H1 (cell line): ENCODE measurements at regions not wholly inside any gene's neighbourhood (a gene's known extent, or its start where the extent isn't known, plus 50 kb on each side); places are given as distances from the start of the nearest gene placed in this dataset.

Source experiments
- ASH2L ChIP-seq: fragments of 200-600, 300-600 bp; sonication (generic); IDR thresholded peaks from one replicate; pipeline ENCODE4 v1.7.1; 2017; ENCODE audit warnings: low read length
- CEBPB ChIP-seq: IDR thresholded peaks from 2 replicates; pipeline ENCODE4 v1.6.1; 2012; ENCODE audit warnings: low read depth, low read length
- FOSL1 ChIP-seq: IDR thresholded peaks from 2 replicates; pipeline ENCODE4 v1.6.1; 2011; ENCODE audit warnings: mild to moderate bottlenecking, low read depth, low read length, moderate library complexity; ENCODE audit not compliant: insufficient read depth
- TCF12 ChIP-seq: IDR thresholded peaks from 2 replicates; pipeline ENCODE4 v1.6.1; 2011; ENCODE audit warnings: low read depth, mild to moderate bottlenecking, low read length
- TF ChIP-seq, protein P1 (sequence below): IDR thresholded peaks from 2 replicates; pipeline ENCODE4 v1.6.1; 2012; ENCODE audit warnings: inconsistent platforms
- TF ChIP-seq, protein P2 (sequence below): IDR thresholded peaks from 2 replicates; pipeline ENCODE4 v1.6.1; 2011; ENCODE audit warnings: low read depth, mild to moderate bottlenecking, low read length; ENCODE audit not compliant: insufficient read depth
- TF ChIP-seq, protein P3 (sequence below): fragments of 300-600 bp; sonication (generic); IDR thresholded peaks from 2 replicates; pipeline ENCODE4 v1.7.1; 2012; ENCODE audit warnings: low read length, moderate library complexity, mild to moderate bottlenecking, inconsistent platforms; ENCODE audit not compliant: insufficient replicate concordance

DNA sequence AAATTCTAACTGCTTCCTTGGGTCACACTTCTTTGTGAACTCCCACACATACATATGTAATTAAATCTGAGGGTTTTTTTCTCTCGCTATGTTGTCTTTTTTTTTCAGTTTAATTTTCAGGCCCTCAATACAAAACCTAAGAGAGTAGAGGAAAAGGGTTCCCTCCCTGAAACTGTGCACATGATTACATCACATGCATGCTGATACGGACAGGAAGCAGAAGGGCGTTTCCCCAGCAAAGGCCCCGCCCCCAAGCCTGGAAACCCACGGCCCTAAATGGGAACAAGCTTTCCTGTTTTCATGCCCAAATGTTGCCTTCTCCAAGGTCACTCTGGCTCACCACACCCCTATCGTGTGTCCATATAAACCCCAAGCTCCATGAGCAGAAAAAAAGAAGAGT is 115.4 kb downstream of the TEX36 start (continued):
- TF ChIP-seq, protein P1, sequence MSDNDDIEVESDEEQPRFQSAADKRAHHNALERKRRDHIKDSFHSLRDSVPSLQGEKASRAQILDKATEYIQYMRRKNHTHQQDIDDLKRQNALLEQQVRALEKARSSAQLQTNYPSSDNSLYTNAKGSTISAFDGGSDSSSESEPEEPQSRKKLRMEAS, result no peak
- TF ChIP-seq FOSL1 (no peak), ASH2L (no peak), TCF12 (no peak), CEBPB (no peak)
- TF ChIP-seq, protein P2, sequence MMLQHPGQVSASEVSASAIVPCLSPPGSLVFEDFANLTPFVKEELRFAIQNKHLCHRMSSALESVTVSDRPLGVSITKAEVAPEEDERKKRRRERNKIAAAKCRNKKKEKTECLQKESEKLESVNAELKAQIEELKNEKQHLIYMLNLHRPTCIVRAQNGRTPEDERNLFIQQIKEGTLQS, result no peak
- TF ChIP-seq, protein P3, sequence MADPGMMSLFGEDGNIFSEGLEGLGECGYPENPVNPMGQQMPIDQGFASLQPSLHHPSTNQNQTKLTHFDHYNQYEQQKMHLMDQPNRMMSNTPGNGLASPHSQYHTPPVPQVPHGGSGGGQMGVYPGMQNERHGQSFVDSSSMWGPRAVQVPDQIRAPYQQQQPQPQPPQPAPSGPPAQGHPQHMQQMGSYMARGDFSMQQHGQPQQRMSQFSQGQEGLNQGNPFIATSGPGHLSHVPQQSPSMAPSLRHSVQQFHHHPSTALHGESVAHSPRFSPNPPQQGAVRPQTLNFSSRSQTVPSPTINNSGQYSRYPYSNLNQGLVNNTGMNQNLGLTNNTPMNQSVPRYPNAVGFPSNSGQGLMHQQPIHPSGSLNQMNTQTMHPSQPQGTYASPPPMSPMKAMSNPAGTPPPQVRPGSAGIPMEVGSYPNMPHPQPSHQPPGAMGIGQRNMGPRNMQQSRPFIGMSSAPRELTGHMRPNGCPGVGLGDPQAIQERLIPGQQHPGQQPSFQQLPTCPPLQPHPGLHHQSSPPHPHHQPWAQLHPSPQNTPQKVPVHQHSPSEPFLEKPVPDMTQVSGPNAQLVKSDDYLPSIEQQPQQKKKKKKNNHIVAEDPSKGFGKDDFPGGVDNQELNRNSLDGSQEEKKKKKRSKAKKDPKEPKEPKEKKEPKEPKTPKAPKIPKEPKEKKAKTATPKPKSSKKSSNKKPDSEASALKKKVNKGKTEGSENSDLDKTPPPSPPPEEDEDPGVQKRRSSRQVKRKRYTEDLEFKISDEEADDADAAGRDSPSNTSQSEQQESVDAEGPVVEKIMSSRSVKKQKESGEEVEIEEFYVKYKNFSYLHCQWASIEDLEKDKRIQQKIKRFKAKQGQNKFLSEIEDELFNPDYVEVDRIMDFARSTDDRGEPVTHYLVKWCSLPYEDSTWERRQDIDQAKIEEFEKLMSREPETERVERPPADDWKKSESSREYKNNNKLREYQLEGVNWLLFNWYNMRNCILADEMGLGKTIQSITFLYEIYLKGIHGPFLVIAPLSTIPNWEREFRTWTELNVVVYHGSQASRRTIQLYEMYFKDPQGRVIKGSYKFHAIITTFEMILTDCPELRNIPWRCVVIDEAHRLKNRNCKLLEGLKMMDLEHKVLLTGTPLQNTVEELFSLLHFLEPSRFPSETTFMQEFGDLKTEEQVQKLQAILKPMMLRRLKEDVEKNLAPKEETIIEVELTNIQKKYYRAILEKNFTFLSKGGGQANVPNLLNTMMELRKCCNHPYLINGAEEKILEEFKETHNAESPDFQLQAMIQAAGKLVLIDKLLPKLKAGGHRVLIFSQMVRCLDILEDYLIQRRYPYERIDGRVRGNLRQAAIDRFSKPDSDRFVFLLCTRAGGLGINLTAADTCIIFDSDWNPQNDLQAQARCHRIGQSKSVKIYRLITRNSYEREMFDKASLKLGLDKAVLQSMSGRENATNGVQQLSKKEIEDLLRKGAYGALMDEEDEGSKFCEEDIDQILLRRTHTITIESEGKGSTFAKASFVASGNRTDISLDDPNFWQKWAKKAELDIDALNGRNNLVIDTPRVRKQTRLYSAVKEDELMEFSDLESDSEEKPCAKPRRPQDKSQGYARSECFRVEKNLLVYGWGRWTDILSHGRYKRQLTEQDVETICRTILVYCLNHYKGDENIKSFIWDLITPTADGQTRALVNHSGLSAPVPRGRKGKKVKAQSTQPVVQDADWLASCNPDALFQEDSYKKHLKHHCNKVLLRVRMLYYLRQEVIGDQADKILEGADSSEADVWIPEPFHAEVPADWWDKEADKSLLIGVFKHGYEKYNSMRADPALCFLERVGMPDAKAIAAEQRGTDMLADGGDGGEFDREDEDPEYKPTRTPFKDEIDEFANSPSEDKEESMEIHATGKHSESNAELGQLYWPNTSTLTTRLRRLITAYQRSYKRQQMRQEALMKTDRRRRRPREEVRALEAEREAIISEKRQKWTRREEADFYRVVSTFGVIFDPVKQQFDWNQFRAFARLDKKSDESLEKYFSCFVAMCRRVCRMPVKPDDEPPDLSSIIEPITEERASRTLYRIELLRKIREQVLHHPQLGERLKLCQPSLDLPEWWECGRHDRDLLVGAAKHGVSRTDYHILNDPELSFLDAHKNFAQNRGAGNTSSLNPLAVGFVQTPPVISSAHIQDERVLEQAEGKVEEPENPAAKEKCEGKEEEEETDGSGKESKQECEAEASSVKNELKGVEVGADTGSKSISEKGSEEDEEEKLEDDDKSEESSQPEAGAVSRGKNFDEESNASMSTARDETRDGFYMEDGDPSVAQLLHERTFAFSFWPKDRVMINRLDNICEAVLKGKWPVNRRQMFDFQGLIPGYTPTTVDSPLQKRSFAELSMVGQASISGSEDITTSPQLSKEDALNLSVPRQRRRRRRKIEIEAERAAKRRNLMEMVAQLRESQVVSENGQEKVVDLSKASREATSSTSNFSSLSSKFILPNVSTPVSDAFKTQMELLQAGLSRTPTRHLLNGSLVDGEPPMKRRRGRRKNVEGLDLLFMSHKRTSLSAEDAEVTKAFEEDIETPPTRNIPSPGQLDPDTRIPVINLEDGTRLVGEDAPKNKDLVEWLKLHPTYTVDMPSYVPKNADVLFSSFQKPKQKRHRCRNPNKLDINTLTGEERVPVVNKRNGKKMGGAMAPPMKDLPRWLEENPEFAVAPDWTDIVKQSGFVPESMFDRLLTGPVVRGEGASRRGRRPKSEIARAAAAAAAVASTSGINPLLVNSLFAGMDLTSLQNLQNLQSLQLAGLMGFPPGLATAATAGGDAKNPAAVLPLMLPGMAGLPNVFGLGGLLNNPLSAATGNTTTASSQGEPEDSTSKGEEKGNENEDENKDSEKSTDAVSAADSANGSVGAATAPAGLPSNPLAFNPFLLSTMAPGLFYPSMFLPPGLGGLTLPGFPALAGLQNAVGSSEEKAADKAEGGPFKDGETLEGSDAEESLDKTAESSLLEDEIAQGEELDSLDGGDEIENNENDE, result no peak
